A673 (cell line): ENCODE measurements at regions not wholly inside any gene's neighbourhood (a gene's known extent, or its start where the extent isn't known, plus 50 kb on each side); places are given as distances from the start of the nearest gene placed in this dataset.

Source experiments
- EZH2 ChIP-seq: fragments of 200-600 bp; sonication (generic); IDR thresholded peaks from 2 replicates; pipeline ENCODE4 v1.6.1; 2017; ENCODE audit warnings: borderline replicate concordance, low read depth, mild to moderate bottlenecking, mixed read lengths, antibody characterized with exemption, low read length; ENCODE audit not compliant: poor library complexity, severe bottlenecking
- TF ChIP-seq, protein P1 (sequence below): fragments of 300-800, 200-600 bp; sonication (generic); conservative IDR thresholded peaks from 2 replicates; pipeline ENCODE4 v1.5.1; 2017; ENCODE audit warnings: low read depth, mild to moderate bottlenecking, antibody characterized with exemption, low read length, moderate library complexity, mixed read lengths

GRCh38 chr4:188783606-188784160 lies 644.4 kb downstream of the TRIML1 start:
- no peak for TF ChIP-seq EZH2
- TF ChIP-seq, protein P1, sequence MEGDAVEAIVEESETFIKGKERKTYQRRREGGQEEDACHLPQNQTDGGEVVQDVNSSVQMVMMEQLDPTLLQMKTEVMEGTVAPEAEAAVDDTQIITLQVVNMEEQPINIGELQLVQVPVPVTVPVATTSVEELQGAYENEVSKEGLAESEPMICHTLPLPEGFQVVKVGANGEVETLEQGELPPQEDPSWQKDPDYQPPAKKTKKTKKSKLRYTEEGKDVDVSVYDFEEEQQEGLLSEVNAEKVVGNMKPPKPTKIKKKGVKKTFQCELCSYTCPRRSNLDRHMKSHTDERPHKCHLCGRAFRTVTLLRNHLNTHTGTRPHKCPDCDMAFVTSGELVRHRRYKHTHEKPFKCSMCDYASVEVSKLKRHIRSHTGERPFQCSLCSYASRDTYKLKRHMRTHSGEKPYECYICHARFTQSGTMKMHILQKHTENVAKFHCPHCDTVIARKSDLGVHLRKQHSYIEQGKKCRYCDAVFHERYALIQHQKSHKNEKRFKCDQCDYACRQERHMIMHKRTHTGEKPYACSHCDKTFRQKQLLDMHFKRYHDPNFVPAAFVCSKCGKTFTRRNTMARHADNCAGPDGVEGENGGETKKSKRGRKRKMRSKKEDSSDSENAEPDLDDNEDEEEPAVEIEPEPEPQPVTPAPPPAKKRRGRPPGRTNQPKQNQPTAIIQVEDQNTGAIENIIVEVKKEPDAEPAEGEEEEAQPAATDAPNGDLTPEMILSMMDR = no peak
